Activated T-helper 1 cell treated with anti-CD3 and anti-CD28 coated beads, Interleukin-2, amount 50 U/mL, for 16 hours (primary cell): ENCODE measurements at regions not wholly inside any gene's neighbourhood (a gene's known extent, or its start where the extent isn't known, plus 50 kb on each side); places are given as distances from the start of the nearest gene placed in this dataset.
"Not testable (repeated sequence)": the region's sequence is repeated elsewhere in the genome, so short reads cannot be mapped to it uniquely, and the experiment has no call there.

Source experiments
- DNase-seq, 2 donors: peaks; one replicate each; pipeline ENCODE4 v3.0.0-alpha.2; 2020; ENCODE audit warnings: low read depth in 1 of 2, low spot score in 1 of 2

DNA sequence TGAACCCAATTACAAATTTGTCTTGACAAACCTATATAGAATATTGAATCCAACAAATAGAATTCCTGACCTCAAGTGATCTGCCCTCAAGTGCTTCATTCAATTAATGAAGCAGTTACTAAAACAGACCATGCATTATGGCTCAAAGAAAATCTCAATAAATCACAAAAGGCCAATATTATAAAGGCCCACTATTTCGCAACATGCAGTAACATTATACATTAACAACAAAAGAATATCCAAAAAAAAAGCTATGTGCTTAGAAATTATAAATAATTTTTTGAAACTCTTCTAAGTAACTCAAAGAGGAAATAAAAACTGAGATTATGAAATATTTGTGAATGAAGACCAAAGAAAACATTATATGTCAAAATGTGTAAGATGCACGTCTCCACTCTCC is 177.7 kb downstream of the ZNF674 start:
- no peak for DNase-seq

DNA sequence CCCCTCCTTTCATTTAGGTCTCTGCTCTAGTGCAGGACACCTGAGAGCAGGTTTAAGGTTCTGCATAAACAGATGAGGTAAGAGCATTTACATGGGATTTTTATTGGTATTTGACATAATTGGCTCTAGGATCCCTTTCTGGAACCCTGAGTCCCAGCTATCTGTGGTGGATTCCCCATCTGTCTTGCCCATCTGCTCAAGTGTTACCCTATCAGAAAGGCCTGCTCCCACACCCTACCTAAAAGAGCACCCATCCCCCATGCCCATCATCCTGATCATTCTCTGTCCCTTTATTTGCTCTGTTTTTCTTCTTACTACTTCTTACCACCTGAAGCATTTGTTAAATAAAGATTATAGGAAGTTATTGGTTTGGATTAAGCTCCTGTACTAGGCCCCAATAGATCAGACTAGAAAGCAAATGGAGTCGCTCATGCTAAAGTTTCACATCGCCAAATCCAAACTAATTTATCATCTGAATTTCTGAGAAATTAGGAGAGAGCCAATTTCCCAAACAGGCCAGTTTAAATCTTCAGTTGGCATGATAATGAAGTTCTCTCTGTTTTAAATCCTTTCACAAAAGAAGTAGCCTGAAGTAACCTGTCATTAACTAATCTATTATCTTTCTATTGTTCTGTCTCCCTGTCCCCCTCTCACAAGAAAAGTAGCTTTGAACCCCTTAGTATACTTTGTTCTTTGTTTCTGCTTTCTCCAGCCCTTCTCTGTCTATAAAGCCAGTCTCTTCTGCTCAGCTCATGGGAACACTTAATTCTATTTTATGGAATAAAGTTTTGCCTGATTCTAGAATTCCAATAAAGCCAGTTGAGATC is 178.6 kb downstream of the ZNF674 start:
- no peak for DNase-seq

DNA sequence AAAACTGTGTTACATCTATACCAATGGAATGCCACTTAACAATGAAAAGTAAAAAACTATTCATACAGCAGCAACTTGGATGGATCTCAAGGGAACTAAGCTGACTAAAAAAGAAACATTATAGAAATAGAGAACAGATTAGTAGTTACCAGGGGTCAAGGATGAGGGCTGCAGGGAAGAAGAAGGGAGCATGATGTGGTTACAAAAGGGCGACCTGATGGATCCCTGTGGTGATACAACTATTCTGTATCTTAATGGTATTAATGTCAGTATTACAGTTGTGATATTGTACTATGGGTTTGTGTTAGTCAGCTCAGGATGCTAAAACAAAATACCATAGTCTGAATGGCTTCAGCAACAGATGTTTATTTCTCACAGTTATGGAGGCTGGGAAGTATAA is 190.7 kb downstream of the ZNF674 start:
- no peak for DNase-seq

DNA sequence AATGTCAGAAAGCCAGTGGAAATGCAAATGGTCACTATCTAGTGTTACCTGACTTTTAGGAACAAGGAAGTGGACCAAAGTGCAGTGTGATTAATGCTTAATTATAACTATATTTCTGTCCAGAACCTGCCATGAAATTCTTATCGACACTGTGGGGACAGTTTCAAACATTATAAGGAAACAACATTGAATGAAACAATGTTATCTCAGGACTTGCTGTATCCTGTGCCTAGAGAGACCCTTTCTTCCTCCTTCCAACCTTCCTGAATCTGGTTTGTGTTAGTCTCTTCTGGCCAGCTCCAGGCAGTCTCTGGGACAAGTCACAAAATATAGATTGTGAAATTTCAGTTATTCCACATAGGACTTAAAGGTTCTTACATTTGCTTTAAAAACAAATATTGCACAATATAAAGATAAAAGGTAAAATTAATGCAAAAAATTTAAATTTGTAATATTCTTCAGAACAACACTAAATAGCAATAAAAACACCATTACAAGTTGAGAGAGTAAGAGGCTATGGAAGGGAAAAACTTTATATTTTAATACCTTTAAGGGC is 203.4 kb downstream of the ZNF674 start:
- DNase-seq, result no peak

DNA sequence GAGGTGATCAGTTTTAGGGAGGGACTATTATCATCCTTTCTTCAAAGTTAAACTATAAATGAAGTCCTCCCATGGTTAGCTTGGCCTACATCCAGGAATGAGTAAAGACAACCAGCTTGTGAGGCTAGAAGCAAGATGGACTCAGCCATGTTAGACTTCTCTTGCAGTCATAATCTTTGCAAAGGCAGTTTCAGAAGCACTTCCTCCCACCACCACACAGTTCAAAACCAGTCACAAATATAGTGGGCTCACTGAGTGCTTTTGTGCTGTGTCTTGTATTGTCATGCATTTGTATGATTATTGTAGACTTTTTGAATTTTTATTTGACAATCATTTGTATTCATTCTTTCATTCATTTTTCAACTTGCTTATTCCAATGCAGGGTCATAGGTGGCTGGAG is 204.5 kb downstream of the ZNF674 start:
- no peak for DNase-seq

DNA sequence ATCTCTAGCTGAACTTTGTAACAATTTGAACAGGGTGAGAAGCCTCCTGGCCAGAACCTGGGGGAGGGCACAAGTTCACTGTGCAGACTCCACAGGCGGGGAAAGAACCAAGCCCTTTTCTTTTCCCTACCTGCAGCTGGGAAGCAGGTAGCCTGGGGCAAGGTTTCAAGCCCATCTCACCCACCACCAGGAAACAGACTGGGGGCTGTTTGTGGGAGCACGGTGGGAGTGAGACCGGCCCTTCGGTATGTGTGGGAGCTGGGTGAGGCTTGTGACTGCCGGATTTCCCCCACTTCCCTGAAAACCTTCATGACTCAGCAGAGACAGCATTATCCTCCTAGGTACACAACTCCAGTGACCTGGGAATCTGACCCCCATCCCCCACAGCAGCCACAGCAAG is 211.7 kb downstream of the ZNF674 start:
- no peak for DNase-seq

DNA sequence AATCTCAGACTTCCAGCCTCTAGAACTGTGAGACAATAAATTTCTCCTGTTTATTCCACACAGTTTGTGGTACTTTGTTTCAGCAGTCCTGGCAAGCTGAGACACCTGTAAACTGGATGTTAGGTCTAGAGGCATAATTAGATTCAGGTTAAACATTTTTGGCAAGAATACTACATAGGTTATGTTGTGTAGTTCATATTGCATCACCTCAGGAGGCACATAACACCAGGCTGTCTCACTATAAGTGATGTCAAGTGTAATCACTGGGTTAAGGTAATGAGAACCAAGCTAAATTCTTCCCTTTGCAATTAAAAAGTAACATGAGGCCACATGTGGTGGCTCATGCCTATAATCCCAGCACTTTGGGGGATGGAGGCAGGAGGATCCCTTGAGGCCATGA is 214.2 kb downstream of the ZNF674 start:
- no peak for DNase-seq

DNA sequence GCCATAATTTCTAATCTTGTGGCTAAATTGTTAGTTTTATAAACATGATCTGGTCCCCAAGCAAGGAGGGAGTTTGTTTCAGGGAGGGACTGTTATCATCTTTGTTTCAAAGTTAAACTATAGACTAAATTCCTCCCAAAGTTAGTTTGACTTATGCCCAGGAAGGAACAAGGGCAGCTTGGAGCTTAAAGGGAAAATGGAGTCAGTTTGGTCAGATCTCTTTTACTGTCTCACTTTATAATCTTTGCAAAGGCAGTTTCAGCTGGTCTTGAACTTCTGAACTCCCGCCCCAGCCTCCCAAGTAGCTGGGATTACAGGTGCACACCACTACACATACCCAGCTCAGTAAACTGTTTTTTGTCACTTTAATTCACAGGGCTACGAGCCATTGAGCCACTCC is 214.7 kb downstream of the ZNF674 start:
- DNase-seq, result no peak

DNA sequence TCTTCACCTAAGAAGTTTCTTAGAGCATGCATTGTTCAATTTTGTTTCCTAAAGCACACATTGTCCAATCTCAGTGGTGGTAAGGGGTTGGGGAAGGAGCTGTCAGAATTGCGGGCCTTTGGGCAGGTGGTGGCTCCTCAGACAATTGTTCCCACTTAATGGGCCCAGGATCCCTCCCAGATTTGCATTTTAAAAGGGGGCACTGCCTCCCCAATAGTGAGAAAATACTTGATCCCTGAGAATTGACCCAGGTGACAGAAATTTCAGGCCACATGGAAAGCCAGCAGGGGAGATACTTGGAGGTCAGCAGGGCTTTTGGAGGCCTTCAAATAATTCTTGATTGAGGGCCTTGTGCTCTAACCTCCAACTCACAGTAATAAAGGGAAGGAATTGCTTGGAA is 217.1 kb downstream of the ZNF674 start:
- DNase-seq, result no peak

DNA sequence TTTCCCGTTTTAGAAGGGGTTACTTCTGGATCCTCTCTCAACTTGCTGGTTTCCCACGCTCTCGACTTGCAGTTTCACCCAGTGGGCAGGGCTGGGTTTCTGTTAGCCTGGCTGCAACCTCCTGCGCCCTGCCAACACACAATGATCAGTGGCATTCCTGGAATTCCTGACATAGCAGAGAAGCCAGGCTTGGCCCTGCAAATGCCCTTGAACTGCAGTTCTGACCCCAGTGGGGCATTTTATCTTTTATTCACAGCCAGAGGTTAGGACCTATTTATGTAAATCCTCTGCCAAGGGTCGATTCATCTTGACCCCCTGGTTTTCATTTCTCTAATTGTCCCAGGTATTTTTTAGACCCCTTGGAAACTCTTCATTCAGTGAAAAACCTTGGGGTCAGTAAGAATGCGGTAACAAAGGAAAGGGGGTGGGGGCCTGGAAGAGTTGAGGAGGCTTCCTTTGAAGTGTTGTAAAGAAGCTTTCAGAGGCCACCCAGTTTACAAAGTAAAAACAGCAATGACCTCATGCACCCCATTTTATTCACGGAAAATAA is 217.6 kb downstream of the ZNF674 start:
- DNase-seq, result no peak

DNA sequence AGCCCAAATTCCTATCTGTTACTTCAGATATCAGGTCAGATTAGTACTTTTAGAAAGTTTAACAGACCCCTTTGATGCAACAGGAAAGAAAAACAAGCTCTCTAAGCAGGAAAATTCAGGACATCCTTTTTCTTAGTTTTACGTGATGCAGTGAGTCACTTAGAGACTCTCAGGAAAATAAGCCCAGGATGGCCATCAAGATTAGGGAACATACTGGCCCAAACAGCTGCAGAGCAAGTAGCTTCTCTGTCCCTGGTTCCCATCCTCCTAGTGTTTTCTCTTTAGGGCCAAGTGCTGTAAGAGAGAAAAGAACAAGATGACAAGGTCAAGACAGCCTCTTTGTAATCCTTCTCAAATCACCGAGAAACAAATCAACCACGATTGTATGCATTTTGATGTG is 219.1 kb downstream of the ZNF674 start:
- no peak for DNase-seq

DNA sequence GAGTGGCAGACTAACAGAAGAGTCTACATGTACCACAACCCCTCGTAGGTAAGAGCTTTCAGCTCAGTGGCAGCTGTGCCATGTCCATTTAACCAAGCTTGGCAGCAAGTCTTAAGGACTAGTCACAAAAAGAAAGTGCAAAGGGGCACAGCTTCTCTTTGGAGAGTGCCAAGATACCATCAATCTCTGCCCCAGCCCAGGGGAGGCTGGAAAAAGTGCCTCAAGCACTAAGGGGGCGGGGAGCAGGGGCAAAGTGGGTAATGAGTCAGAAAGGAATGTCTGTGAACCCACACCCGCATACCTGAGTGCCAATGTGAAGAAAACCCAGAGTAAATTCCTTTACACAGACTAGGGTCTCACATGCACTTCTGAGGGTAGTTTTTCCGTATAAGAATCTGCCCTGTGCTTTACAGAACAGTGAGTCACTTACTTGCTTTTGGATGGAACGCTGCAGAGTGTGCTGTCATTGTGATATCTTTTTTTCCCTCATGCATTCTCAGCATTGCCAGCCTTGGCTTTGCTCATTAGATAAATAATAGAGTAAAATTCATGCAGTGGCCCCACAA is 219.8 kb downstream of the ZNF674 start:
- DNase-seq, result peak in 1 of 2 donors; percentile 14

DNA sequence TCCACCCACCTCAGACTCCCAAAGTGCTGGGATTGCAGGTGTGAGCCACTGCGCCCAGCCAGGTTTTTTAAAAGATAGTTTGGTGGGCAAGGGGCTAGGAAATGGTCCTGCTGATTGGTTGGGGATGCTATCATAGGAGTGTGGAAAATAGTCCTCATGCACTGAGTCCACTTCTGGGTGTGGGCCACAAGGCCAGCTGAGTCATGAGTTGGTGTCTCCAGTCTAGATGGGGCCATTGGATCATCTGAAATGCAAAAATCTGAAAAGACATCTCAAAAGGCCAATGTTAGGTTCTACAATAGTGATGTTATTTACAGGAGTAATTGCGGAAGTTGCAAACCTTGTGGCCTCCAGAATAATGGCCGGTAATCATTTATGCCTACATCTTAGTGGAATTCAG is 221.1 kb downstream of the ZNF674 start:
- no peak for DNase-seq

DNA sequence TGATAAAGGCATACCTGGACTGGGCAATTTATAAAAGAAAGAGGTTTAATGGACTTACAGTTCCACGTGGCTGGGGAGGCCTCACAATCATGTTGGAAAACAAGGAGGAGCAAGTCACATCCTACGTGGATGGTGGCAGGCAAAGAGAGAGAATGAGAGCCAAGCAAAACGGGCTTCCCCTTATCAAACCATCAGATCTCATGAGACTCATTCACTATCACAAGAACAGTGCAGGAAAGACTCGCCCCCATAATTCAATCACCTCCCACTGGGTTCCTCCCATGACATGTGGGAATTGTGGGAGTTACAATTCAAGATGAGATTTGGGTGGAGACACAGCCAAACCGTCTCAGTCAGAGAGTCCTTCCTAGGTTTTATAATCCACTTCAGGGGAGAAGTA is 222.3 kb downstream of the ZNF674 start:
- not testable (repeated sequence) for DNase-seq

DNA sequence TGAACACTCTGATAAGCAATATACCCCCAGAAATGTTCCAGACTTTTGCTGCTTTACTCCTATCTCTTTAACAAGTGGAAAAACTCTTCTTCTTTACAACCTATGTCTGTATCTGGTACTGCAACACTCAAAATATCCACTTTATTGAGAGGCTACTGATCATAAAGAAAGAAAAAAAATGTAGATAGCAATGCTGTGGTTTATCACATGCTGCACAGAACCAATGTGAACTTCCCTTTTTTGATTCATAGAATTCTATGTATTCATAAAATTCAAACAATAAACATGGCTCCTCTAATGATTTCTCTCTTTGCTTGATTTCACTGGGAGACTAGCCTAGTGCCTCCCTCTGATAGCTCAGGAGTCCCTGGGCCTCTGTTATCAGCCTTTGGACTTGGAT is 223.5 kb downstream of the ZNF674 start:
- no peak for DNase-seq

DNA sequence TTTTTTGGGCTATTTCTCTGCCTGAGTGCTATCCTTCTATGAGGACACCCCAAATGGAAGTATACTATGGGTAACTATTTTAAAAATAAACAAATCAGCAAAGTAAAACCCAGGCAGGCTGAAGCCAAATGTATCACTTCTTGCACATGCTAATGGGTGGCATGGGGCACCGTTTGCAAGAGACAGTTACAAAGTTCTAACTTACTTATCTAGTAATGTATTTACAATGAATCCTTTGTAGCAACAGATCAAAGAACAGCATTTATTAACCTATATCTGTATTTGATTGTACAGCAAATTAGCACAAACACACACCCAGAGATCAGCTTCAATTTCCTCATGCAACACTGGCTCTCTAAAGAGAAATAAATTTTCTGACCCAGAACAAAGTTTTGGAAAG is 225.5 kb downstream of the ZNF674 start:
- no peak for DNase-seq

DNA sequence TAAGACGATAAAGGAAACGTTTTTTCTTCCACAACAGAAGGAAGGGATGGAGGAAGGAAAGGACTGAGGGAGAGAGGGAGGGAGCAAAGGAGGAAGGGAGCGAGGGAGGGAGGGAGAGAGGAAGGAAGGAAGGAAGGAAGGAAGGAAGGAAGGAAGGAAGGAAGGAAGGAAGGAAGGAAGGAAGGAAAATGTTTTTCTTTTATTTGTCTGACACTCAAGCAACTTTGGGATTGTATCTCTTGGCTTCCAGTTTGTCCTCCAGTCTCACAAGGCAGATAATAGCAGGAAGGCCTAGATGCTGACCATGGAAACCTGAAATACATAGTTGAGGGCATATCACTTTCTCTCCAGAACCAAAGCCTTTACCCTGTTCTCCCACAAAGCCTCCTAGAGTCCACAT is 226.7 kb downstream of the ZNF674 start:
- DNase-seq, result no peak

DNA sequence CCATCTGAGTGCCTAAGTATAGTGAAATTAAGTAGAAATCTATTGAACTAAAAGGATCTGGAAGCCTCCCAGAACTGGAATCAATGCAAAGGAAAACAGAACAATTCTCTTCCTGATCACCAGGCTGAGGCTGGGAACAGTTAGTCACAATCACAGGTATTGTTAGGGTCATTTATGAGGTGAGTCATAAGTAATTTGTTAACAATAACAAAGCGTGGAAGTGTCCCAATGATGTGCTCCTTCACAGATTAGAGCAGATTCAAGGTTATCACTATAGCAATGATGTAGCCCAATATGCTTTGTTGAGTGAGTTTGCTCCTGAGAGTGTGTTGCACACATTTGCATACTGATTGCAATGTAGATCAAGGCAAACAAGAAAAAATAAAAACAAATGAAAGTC is 228.1 kb downstream of the ZNF674 start:
- no peak for DNase-seq

DNA sequence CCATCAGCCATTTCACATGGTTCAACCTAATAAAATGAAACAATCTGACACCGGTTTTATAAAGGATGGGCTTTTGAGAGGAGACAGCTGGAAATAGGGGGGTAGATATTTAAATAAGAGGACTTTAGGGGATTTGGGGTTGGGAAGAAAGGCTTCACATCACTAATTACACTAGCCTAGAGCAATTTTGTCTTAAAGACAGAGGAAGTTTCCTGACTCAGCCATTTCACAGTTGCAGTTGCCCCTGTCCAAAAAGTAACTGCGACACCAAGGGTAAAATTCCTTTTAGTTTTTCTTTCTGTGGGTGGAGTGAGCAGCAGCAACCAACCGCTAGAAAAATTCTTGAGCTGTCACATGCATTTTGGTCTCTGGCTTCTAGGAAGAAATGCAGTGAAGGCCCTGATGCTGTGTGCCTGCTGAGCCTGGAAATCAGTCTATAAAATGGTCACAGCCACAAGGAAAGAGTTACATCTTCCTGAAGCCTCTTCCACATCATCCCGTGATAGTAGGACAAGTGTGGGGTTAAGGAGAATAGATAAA is 233.6 kb downstream of the ZNF674 start:
- DNase-seq, result no peak

DNA sequence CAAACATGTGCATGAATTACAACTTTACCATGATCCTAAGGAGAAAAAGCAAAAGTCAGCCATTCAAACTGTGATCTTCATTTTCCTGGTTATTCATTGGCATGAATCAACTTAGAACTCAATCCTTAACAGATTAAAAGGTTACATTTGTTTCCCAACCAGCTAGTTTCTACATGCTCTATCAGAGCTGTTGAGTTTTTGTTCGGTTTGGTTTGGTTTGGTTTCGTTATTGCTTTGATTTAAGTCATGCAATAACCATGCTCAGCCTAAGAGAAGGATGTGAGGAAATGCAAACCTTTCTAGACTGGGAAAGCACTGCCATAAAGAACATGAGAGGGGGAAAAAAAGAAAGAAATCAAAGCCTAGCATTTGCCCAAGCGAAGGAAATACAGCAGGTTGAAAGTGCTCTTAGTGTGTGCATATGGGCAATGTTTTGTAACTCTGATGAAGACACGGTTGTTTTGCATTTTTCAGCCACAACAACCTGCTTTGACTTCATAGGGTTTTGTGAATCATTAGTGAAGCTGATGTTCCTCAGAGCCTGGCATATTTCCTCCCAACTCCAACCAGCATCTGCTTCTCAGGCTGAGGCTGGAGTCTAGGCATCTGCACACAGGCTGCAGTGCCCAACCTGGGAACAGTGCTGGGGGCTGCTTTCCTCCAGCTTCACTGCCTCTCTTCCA is 234.3 kb downstream of the ZNF674 start:
- no peak for DNase-seq

DNA sequence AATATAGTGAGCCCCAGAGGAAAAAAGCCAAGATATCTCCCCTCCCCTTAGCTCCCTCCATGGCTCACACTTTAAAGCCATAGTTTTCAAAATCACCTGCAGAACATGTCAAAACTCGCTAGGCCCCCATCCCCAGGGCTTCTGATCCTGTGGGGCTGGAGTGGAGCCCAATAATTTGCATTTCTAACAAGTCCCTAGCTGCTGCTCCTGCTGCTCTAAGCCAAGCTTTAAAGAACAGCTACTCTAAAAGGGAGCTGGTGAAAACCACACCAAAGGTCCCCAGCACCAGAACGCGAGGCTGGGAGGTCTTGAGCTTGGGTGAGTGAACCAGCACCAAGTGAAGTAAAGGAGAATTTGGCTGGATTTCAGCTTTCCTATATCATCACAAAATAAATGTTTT is 237.1 kb downstream of the ZNF674 start:
- no peak for DNase-seq

DNA sequence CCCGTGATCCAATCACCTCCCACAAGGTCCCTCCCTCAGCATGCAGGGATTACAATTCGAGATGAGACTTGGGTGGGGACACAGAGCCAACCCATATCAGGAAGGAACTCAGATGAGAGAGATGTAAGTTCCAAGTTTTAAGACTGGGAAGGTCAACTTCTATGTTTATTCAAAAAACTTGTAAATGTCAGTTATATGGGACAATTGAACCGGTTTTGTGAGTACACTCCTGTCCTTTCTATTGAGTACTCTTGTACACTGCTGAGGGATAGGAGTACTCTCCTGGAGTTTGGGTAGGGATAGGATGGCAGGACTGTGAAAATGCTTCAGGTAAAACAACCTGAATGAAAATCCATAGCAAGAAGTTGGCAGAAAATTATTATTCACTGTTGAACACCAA is 239.1 kb downstream of the ZNF674 start:
- DNase-seq, result no peak
